Uterus (tissue), 3 donors: ENCODE measurements at regions not wholly inside any gene's neighbourhood (a gene's known extent, or its start where the extent isn't known, plus 50 kb on each side); places are given as distances from the start of the nearest gene placed in this dataset.

ENCODE experiments used
- DNase-seq, 2 donors: peaks; one replicate each; pipeline ENCODE4 v3.0.0-alpha.2; 2019 to 2020
- H3K27ac ChIP-seq, 2 donors: fragments of 200-600 bp; sonication (generic); 1 replicate in 1 of 2; 2 replicates in 1 of 2; pipeline ENCODE4 v1.5.1; 2016 to 2018
- H3K27me3 ChIP-seq, 2 donors: fragments of 200-600 bp; sonication (generic); one replicate each; pipeline ENCODE4 v1.5.1; 2018 to 2019; ENCODE audit warnings: control low read depth in 1 of 2
- H3K36me3 ChIP-seq, 2 donors: fragments of 200-600 bp; sonication (generic); one replicate each; pipeline ENCODE4 v1.5.1; 2019; ENCODE audit warnings: control low read depth in 1 of 2
- H3K4me1 ChIP-seq, 2 donors: fragments of 200-600 bp; sonication (generic); one replicate each; pipeline ENCODE4 v1.5.1; 2018 to 2019; ENCODE audit warnings: control low read depth in 1 of 2
- H3K4me3 ChIP-seq, 2 donors: fragments of 200-600 bp; sonication (generic); 1 replicate in 1 of 2; 2 replicates in 1 of 2; pipeline ENCODE4 v1.5.1; 2018 to 2019; ENCODE audit warnings: mild to moderate bottlenecking in 1 of 2
- H3K9me3 ChIP-seq, 2 donors: fragments of 200-600 bp; sonication (generic); one replicate each; pipeline ENCODE4 v1.5.1; 2019; ENCODE audit warnings: control low read depth in 1 of 2
- POLR2A ChIP-seq, 2 donors: fragments of 450-650 bp; IDR thresholded peaks; one replicate each; pipeline ENCODE4 v1.6.1; 2016; ENCODE audit warnings: antibody characterized with exemption in 2 of 2, mild to moderate bottlenecking in 1 of 2, moderate library complexity in 1 of 2
- intact Hi-C: fragments of 100-400 bp; cut with DNase I; formaldehyde crosslinking; loops from one replicate; pipeline ENCODE4 v1.15.1; 2023; ENCODE audit warnings: low total_unique reads
- TF ChIP-seq, protein P1 (sequence below), 4 experiments: fragments of 200-600 bp in 2 of 4; fragments of 450-650 bp in 2 of 4; sonication (generic) in 2 of 4; IDR thresholded peaks; one replicate each; pipeline ENCODE4 v1.5.1; 2016 to 2019; ENCODE audit warnings: antibody characterized with exemption in 4 of 4, mild to moderate bottlenecking in 2 of 4, moderate library complexity in 1 of 4
- donor health status: DM: yes; HTN: yes; CAD: no.

GRCh38 chr12:63389211-63389610 lies 238.2 kb upstream of the AVPR1A start:
- H3K9me3 ChIP-seq: no peaks in the 10 kb centered on the region
- H3K36me3 ChIP-seq: no peaks in the 10 kb centered on the region
- intact Hi-C loops: no loop called here
- H3K27me3 ChIP-seq: no peaks in the 10 kb centered on the region
- DNase-seq: no peak
- H3K4me1 ChIP-seq: no peaks in the 10 kb centered on the region
- no peak for TF ChIP-seq POLR2A (IDR thresholded peaks at IDR 0.05)
- TF ChIP-seq, protein P1, sequence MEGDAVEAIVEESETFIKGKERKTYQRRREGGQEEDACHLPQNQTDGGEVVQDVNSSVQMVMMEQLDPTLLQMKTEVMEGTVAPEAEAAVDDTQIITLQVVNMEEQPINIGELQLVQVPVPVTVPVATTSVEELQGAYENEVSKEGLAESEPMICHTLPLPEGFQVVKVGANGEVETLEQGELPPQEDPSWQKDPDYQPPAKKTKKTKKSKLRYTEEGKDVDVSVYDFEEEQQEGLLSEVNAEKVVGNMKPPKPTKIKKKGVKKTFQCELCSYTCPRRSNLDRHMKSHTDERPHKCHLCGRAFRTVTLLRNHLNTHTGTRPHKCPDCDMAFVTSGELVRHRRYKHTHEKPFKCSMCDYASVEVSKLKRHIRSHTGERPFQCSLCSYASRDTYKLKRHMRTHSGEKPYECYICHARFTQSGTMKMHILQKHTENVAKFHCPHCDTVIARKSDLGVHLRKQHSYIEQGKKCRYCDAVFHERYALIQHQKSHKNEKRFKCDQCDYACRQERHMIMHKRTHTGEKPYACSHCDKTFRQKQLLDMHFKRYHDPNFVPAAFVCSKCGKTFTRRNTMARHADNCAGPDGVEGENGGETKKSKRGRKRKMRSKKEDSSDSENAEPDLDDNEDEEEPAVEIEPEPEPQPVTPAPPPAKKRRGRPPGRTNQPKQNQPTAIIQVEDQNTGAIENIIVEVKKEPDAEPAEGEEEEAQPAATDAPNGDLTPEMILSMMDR (IDR thresholded peaks at IDR 0.05): no peak
- no peak overlapping the region for H3K4me3 ChIP-seq
- H3K27ac ChIP-seq: no peak overlapping the region

GRCh38 chr12:63387771-63388170 lies 236.8 kb upstream of the AVPR1A start:
- Histone ChIP-seq H3K27me3 (no peaks in the 10 kb centered on the region), H3K4me1 (no peaks in the 10 kb centered on the region), H3K27ac (no peak overlapping the region), H3K9me3 (no peaks in the 10 kb centered on the region), H3K4me3 (no peak overlapping the region), H3K36me3 (no peaks in the 10 kb centered on the region)
- TF ChIP-seq, protein P1 (IDR thresholded peaks at IDR 0.05): no peak
- TF ChIP-seq POLR2A (IDR thresholded peaks at IDR 0.05): no peak
- intact Hi-C loops: no loop called here
- no peak for DNase-seq

DNA sequence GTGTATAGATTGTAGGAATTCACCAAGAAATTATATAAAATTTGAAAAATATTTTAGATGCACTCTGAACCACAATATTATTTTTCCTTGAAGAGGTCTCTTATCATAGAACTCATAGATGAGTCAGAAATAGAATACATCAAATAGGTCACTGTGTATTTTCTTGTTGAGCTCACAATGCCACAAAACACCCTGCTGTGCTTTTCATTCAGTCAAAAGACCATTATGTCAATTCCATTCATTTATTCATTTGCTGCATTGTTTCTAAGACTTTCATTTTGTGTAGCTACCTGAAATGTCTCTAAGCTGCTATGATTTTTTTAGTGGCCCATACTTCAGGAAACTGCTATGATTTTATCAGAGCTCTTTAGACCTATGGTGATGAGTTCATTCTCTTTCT lies 231.9 kb upstream of the AVPR1A start:
- Histone ChIP-seq H3K27ac (no peak overlapping the region), H3K9me3 (no peaks in the 10 kb centered on the region), H3K4me1 (no peaks in the 10 kb centered on the region), H3K27me3 (no peaks in the 10 kb centered on the region), H3K4me3 (no peak overlapping the region), H3K36me3 (no peaks in the 10 kb centered on the region)
- TF ChIP-seq, protein P1 (IDR thresholded peaks at IDR 0.05): no peak
- TF ChIP-seq POLR2A (IDR thresholded peaks at IDR 0.05): no peak
- intact Hi-C loops: no loop called here
- DNase-seq: no peak

DNA sequence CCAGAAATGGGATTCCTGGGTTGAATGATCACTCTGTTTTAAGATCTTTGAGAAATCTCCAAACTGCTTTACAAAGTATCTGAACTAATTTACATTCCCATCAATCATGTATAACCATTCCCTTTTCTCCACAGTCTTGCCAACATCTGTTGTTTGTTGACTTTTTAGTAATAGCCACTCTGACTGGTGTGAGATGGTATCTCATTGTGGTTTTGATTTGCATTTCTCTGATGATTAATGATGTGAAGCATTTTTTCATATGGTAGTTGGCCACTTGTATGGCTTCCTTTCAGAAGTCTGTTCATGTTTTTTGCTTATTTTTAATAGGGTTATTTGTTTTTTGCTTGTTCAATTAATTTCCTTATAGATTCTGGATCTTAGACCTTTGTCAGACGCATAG lies 211.8 kb upstream of the AVPR1A start:
- Histone ChIP-seq H3K4me3 (no peak overlapping the region), H3K27me3 (no peaks in the 10 kb centered on the region), H3K27ac (no peak overlapping the region), H3K4me1 (no peaks in the 10 kb centered on the region), H3K36me3 (no peaks in the 10 kb centered on the region), H3K9me3 (peaks cover 0 to 10% of the 10 kb centered on the region in 2 donors)
- TF ChIP-seq, protein P1 (IDR thresholded peaks at IDR 0.05): no peak
- no peak for TF ChIP-seq POLR2A (IDR thresholded peaks at IDR 0.05)
- intact Hi-C loops: no loop called here
- DNase-seq: no peak

DNA sequence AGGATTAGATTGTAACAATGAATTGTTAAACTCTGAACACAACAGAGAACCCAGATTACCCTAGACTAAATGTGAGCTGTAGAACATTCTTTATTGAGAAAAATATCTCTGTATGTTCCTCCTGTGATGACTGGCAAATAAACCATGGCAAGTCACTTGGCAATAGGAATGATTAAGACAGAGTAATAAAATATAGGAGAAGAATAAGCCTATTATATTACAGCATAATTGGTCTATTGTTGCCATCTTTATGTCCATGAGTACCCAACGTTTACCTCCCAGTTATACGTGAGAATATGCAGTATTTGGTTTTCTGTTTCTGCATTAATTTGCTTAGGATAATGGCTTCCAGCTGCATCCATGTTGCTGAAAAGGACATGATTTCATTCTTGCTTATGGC lies 211.2 kb upstream of the AVPR1A start:
- intact Hi-C loops: no loop called here
- no peaks in the 10 kb centered on the region for H3K36me3 ChIP-seq

More for the DNA sequence above, 211.2 kb upstream of the AVPR1A start:
- Histone ChIP-seq H3K4me1 (no peaks in the 10 kb centered on the region), H3K9me3 (peaks cover 0 to 3% of the 10 kb centered on the region in 2 donors), H3K27ac (no peak overlapping the region), H3K27me3 (no peaks in the 10 kb centered on the region), H3K4me3 (no peak overlapping the region)
- DNase-seq: no peak
- no peak for TF ChIP-seq POLR2A (IDR thresholded peaks at IDR 0.05)
- TF ChIP-seq, protein P1 (IDR thresholded peaks at IDR 0.05): no peak
